Activated effector memory CD4-positive, alpha-beta T cell treated with Interleukin-2 at 50 U/mL for 16 hours (primary cell): ENCODE measurements at regions not wholly inside any gene's neighbourhood (a gene's known extent, or its start where the extent isn't known, plus 50 kb on each side); places are given as distances from the start of the nearest gene placed in this dataset.
"Not testable (repeated sequence)": the region's sequence is repeated elsewhere in the genome, so short reads cannot be mapped to it uniquely, and the experiment has no call there.

Experiments used
- DNase-seq: peaks from one replicate; pipeline ENCODE4 v3.0.0-alpha.2; 2020

GRCh38 chr21:35559128-35559828 lies 501.0 kb downstream of the SETD4 start:
- no peak for DNase-seq

GRCh38 chr21:35556536-35556935 lies 503.8 kb downstream of the SETD4 start:
- no peak for DNase-seq

- not testable (repeated sequence) for DNase-seq
These were observed 503.4 kb upstream of the RUNX1 start for GRCh38 chr21:35552483-35552882.

- DNase-seq = no peak
These were observed 500.0 kb upstream of the RUNX1 start for GRCh38 chr21:35548904-35549615.

GRCh38 chr21:35547946-35548774 lies 499.1 kb upstream of the RUNX1 start:
- DNase-seq = no peak

DNA sequence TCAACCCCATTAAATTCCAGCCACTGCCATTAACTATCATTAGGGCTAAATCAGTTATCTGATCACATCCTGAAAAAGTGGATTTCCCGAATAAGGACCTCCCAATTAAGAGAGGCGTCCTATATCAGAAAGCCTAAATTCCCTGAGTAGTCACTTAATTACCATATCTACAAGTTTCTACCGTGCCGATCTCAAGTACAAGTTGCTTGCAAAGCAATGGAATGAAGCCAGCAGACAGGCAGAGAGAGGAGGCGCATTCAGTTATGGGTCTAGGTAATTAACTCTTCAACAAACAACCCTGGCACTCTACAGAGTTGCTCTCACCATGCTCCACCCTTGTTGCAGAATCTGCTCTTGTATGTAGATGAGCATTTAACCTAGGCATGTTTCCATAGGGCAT lies 494.6 kb upstream of the RUNX1 start:
- no peak for DNase-seq

GRCh38 chr21:35540950-35541638 lies 492.0 kb upstream of the RUNX1 start:
- no peak for DNase-seq

- no peak for DNase-seq
These were observed 489.3 kb upstream of the RUNX1 start for GRCh38 chr21:35538386-35538785.

DNA sequence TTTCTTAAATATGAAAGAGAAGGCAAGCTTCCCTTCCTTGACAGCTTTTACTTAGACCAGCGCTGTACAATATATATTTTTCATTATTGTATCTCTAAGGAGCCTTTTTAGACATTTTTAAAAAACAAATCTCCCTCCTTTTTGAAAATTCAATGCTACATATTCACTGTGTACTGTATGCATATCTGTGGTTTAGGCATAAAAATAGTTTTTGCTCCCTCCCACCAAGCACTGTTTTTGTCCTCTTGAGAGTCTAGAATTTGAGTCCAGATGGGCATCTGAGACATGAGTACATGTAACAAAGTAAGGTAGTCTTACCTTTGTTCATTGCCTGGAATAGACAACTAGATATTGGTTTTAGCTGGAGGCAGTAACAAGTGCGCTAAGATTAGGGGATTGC lies 488.5 kb upstream of the RUNX1 start:
- no peak for DNase-seq

- no peak for DNase-seq
These were observed 484.8 kb upstream of the RUNX1 start for GRCh38 chr21:35533893-35534292.

DNA sequence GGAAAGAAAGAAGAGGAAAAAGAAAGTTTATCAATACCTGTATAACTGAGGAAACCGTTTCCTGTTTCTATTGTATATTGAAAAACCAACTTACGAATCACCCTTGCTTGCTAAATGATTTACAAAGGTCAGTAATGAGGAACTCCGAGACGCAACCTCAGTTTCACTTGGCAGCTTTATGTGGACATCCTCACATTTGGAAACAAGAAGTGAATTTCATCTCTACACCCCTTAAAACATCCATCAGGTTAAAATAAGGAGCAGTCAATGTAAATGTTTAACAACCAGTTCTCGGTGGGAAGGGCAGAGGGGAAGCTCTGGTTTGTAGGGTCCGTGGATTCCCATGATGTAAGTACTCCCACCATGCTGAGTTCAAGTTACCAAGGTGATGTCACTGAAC lies 481.7 kb upstream of the RUNX1 start:
- no peak for DNase-seq

DNA sequence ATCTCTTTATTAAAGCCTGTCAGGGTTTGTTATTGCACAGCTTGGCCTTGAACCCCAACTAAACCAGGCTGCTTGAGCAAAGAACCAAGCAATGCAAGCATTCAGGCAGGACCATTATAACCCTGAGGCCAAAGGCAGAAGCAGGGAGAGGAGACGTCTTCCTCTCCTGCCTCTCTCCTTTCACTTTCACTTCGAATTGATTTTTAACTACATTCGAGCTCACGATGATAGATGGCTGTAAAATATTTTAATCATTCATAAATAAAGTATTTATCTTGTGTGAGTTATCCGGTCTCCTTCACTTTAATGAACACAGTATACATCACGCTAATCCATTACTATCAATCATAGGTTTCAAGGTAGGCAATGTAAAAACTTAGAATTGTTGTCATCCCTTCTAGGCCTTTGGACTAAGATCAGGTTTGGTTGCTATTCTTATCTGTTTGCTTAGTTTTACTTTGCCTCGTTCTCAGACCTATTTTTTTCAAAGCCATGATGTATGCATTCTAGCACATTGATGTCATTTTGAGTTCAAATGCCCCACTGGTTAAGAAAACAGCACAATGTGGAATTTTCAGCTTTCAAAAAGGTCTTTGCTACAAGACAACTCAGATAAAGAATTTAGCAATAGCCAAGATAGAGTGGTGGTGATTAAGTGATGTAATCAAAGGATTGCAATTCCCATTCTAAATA lies 480.2 kb upstream of the RUNX1 start:
- DNase-seq = no peak

DNA sequence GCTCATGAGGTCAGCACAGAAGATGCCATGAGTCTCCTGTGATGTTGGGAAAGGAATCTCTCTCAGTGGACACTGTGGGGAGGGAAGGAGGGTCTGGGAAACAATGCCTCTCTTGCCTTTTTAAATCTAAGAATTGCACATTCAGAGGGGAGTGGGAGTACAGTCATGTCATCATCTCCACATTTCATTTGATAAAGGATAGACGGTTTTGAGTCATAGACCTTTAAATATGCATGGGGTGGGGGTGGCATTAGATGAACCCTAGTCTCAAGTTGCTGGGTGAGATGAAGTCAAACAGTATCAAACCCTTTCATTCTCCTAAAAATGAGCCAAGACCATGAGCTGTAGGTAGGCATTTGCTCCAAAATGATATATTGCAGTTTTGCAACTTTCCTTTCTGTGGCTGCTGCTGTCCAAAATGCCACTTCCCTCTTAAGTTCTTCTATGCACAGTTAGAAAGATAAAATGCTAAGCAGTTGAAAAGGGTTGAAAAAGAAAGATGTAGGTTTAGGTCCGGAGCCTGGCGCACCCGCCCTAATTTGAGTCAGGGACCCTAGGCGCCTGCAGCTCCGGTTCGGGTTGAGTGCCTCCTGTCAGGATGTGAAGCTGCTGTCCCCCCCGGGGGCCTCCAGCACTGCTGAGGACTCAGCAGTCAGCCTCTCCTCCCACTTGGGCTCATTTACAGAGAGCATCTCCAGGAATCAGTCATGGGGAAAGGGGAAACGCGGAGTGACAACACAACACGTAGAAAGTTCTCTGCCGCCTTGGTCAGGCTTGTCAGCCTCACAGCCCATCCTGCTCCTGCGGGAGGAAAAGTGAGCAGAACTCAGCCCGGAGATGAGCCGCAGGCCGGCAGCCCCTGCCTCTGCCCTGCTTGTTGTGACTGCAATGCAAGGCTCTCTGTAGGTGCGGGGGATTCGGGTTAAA lies 479.3 kb upstream of the RUNX1 start:
- peak; percentile 31 for DNase-seq

DNA sequence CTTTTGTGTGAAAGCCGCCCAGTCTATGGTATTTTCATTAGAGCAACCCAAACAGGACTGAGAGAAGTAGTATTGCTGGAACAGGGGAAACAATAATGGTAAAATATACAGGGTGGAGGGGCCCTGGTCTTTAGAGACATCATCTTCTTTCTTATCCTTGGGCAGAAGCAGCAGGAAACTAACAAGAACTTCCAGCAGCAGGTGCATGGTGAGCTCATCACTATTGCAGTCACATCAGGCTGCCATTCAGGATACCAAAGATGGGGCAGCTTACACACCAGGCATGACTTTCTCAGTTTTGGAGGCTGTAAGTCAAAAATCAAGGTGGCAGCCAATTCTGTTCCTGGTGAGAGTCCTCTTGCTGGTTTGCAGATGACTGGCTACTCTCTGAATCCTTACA lies 478.3 kb upstream of the RUNX1 start:
- DNase-seq = no peak

DNA sequence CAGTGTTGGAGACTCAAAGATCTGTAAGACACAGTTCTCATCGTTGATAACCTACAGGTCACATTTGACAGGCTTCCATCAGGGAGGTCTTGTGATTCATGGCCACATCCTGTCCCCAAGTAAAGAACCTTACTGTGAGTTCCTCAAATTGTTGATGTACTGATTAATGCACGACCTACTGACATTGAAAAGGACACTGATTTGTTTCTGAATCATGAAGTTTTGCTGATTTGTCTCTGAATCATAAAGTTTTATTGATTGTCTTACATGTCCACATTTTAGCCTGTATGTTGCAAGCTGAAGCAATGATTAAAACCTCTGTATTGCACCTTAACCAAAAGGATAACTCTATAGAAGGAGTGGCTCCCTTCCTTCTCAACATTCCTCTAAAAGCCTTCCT lies 476.3 kb upstream of the RUNX1 start:
- DNase-seq = no peak

GRCh38 chr21:35521852-35522505 lies 472.9 kb upstream of the RUNX1 start:
- DNase-seq = no peak

DNA sequence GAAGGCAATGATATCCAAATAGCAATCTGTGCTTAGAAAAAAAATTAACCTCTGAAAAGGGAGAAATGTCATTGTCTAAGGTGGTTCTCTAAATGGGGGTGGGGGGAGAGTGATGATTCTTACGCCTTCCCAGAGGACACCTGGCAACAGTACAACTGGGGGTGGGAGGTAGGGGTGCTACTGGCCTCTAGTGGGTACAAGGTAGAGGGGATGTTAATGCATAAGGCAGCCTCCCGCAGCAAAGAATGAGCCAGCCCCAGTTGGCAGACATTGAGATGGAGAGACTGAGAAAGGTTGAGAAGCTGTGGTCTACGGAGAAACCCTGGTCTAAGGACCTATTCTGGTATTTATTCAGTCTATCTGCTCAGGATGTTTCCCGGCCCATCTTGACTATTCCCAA lies 472.2 kb upstream of the RUNX1 start:
- DNase-seq = no peak

DNA sequence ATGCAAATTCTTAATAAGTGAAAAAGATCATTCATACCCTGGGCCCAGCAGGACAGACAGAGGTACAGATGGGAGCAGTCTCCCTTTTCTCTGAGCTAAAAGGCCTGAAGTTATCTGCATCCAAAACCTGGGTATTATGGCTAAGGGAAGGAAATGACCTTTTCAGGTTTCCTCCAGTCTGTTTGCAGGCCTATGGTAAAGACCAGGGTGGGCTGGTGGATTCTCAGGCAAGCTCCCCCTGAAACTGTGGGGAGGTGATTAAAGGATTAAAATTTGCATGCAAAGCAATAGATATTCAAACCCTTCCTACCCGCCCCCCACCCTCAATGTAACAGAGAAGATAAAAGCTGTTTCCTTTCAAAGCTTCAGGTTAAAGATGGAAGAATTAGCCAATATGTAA lies 471.8 kb upstream of the RUNX1 start:
- no peak for DNase-seq

DNA sequence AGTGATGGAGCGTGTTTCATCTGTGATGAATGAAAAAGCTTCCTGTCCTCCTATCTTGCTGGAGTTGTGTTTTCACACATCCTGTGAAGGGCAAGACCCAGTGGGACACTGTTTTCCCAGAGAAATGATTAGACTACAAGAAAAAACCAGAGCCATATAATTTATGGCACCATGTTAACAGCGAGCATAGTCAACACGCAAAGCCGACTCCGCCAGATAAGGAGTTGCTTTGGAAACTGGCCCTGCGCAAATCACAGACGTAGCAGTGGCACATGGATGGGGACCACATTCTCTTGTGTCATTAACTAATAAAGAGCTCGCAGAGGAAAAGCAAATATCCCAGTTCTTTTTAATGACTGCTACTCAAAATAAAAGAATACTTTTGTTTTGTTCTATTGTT lies 471.2 kb upstream of the RUNX1 start:
- DNase-seq = no peak

- no peak for DNase-seq
These were observed 468.8 kb upstream of the RUNX1 start for GRCh38 chr21:35517865-35518264.

GRCh38 chr21:35516292-35516691 lies 467.2 kb upstream of the RUNX1 start:
- not testable (repeated sequence) for DNase-seq
